B cell (primary cell): ENCODE measurements at regions not wholly inside any gene's neighbourhood (a gene's known extent, or its start where the extent isn't known, plus 50 kb on each side); places are given as distances from the start of the nearest gene placed in this dataset.

ENCODE experiments used
- ATAC-seq: fragments of 200-7000 bp; cut with Tn5 transposase; one replicate; pipeline ENCODE4 v1.10.0; 2021; ENCODE audit warnings: low read depth, mild to moderate bottlenecking, moderate number of reproducible peaks, moderate library complexity
- CTCF ChIA-PET: fragments of 350-600 bp; sonication (Branson Sonifier 250); formaldehyde crosslinking; loops from one replicate; lab custom pipeline; 2021; ENCODE audit warnings: antibody characterized with exemption, inconsistent platforms; lab: Charles Lee
- POLR2A ChIA-PET: fragments of 350-600 bp; sonication (Branson Sonifier 250); formaldehyde crosslinking; loops from one replicate; lab custom pipeline; 2021; ENCODE audit warnings: antibody characterized with exemption; lab: Charles Lee
- DNase-seq: peaks from one replicate; pipeline ENCODE4 v3.0.0; 2013
- H2AFZ ChIP-seq: 2 replicates; pipeline ENCODE4 v1.6.1; 2012; ENCODE audit warnings: mild to moderate bottlenecking, low read depth, low read length; ENCODE audit not compliant: insufficient read depth, poor library complexity, severe bottlenecking
- H3K27ac ChIP-seq, 2 donors: 1 replicate in 1 of 2; 2 replicates in 1 of 2; pipeline ENCODE4 v1.5.1; 2012 to 2013; ENCODE audit warnings: low read length in 2 of 2, mild to moderate bottlenecking in 2 of 2, moderate library complexity in 1 of 2
- H3K27me3 ChIP-seq, 4 experiments: fragments of 200-600 bp in 1 of 4; sonication (generic) in 1 of 4; replicated peaks in 1 of 4; 1 replicate in 2 of 4; 2 replicates in 2 of 4; pipeline versions ENCODE4 v1.6.1 to v1.7.0; 2013 to 2016; ENCODE audit warnings: low read length in 3 of 4, mild to moderate bottlenecking in 2 of 4, mixed read lengths in 1 of 4, moderate library complexity in 1 of 4; ENCODE audit not compliant: insufficient read depth in 4 of 4, control insufficient read depth in 3 of 4; ENCODE audit errors: control extremely low read depth in 1 of 4
- H3K36me3 ChIP-seq, 2 experiments: replicated peaks in 1 of 2; 1 replicate in 1 of 2; 2 replicates in 1 of 2; pipeline versions ENCODE4 v1.6.1 to v1.7.1; 2013; ENCODE audit warnings: low read length in 1 of 2; ENCODE audit not compliant: insufficient read depth in 2 of 2, control insufficient read depth in 1 of 2; ENCODE audit errors: control extremely low read depth in 1 of 2, extremely low read depth in 1 of 2
- H3K4me1 ChIP-seq, 2 donors: fragments of 200-600 bp in 1 of 2; sonication (generic) in 1 of 2; 1 replicate in 1 of 2; 2 replicates in 1 of 2; pipeline versions ENCODE4 v1.5.1 to v1.6.1; 2013 to 2017; ENCODE audit warnings: low read length in 2 of 2; ENCODE audit not compliant: control insufficient read depth in 2 of 2, insufficient read depth in 2 of 2
- H3K4me2 ChIP-seq: replicated peaks from 2 replicates; pipeline ENCODE3; 2012; ENCODE audit warnings: mild to moderate bottlenecking, low read depth, low read length; ENCODE audit not compliant: poor library complexity, severe bottlenecking
- H3K4me3 ChIP-seq, 5 experiments: fragments of 200-600 bp in 1 of 5; sonication (generic) in 1 of 5; 1 replicate in 3 of 5; 2 replicates in 2 of 5; pipeline versions ENCODE4 v1.5.1 to v1.7.0; 2011 to 2016; ENCODE audit warnings: low read length in 4 of 5, mild to moderate bottlenecking in 4 of 5, low read depth in 2 of 5, control low read depth in 1 of 5, moderate library complexity in 1 of 5; ENCODE audit not compliant: insufficient read depth in 1 of 5; ENCODE audit errors: control extremely low read depth in 1 of 5, extremely low read depth in 1 of 5
- H3K79me2 ChIP-seq: fragments of 200-600 bp; sonication (generic); one replicate; pipeline ENCODE4 v1.6.0; 2016; ENCODE audit warnings: low read length; ENCODE audit not compliant: control insufficient read depth, insufficient read depth
- H3K9ac ChIP-seq: fragments of 200-600 bp; sonication (generic); 2 replicates; pipeline ENCODE4 v1.6.1; 2017; ENCODE audit warnings: mild to moderate bottlenecking, low read length, moderate library complexity
- H3K9me3 ChIP-seq, 3 donors: one replicate each; pipeline versions ENCODE4 v1.6.1 to v1.7.1; 2013; ENCODE audit warnings: low read length in 2 of 3; ENCODE audit not compliant: control insufficient read depth in 2 of 3, insufficient read depth in 1 of 3; ENCODE audit errors: control extremely low read depth in 1 of 3
- H4K20me1 ChIP-seq: 2 replicates; pipeline ENCODE4 v1.6.0; 2012; ENCODE audit warnings: mild to moderate bottlenecking, low read length; ENCODE audit not compliant: insufficient read depth, control insufficient read depth, poor library complexity, severe bottlenecking
- H3K27ac Mint-ChIP-seq: one replicate; pipeline ENCODE4 v1.8.0; 2021; ENCODE audit warnings: mixed read lengths
- H3K27me3 Mint-ChIP-seq: one replicate; pipeline ENCODE4 v1.8.0; 2021; ENCODE audit warnings: mixed read lengths
- H3K4me1 Mint-ChIP-seq: one replicate; pipeline ENCODE4 v1.8.0; 2021; ENCODE audit warnings: mixed read lengths
- H3K4me3 Mint-ChIP-seq: one replicate; pipeline ENCODE4 v1.8.0; 2021; ENCODE audit warnings: mixed read lengths
- H3K9me3 Mint-ChIP-seq: one replicate; pipeline ENCODE4 v1.8.0; 2022; ENCODE audit warnings: mixed read lengths; ENCODE audit not compliant: insufficient read depth
- CTCF ChIP-seq: fragments of 200-600 bp; IDR thresholded peaks from one replicate; pipeline ENCODE4 v1.8.0; 2022; ENCODE audit warnings: antibody characterized with exemption, mild to moderate bottlenecking
- EZH2 ChIP-seq: IDR thresholded peaks from 2 replicates; pipeline ENCODE4 v1.6.1; 2012; ENCODE audit warnings: borderline replicate concordance, low read depth, mild to moderate bottlenecking, moderate library complexity, low read length; ENCODE audit not compliant: insufficient read depth, poor library complexity, severe bottlenecking
- WGBS: methylation state at CpG from one replicate; pipeline ENCODE4 v1.1.5; 2013; ENCODE audit warnings: missing lambda C conversion rate; ENCODE audit not compliant: insufficient coverage; 5-methylcytosine and 5-hydroxymethylcytosine counted together
- intact Hi-C: fragments of 100-400 bp; cut with micrococcal nuclease; formaldehyde crosslinking; loops from one replicate; pipeline ENCODE4 v1.10.0; 2022

- H3K27ac ChIP-seq, result no peak overlapping the region
- H3K27me3 ChIP-seq, result no peaks in the 10 kb centered on the region
- 71% methylated on average over 1 of the region's 3 CpGs for WGBS
- no peaks in the 10 kb centered on the region for H3K9me3 ChIP-seq
- ChIA-PET CTCF (no interaction called here), POLR2A (no interaction called here)
- H3K79me2 ChIP-seq, result no peaks in the 10 kb centered on the region
- DNase-seq, result no peak
- intact Hi-C loops, result no loop called here
- Mint-ChIP-seq H3K4me1 (no peaks in the 10 kb centered on the region), H3K9me3 (no peaks in the 10 kb centered on the region), H3K27ac (no peak overlapping the region), H3K4me3 (no peak overlapping the region), H3K27me3 (no peaks in the 10 kb centered on the region)
- no peak for ATAC-seq
- H3K4me1 ChIP-seq, result no peaks in the 10 kb centered on the region
- no peak overlapping the region for H3K4me2 ChIP-seq
- H3K36me3 ChIP-seq, result no peaks in the 10 kb centered on the region
- H4K20me1 ChIP-seq, result no peaks in the 10 kb centered on the region
- no peak overlapping the region for H3K9ac ChIP-seq
- H2AFZ ChIP-seq, result no peak overlapping the region
- TF ChIP-seq CTCF (no peak), EZH2 (no peak)
- H3K4me3 ChIP-seq, result no peak overlapping the region
These were observed 175.9 kb upstream of the SGK1 start for GRCh38 chr6:134493789-134494188.

GRCh38 chr6:134491477-134491876, 173.6 kb upstream of the SGK1 start:
- no peaks in the 10 kb centered on the region for H4K20me1 ChIP-seq
- whole genome bisulfite sequencing, result 100% methylated on average over 2 of the region's 2 CpGs
- H3K9me3 ChIP-seq, result no peaks in the 10 kb centered on the region
- ATAC-seq (no peak), DNase-seq (no peak)
- H3K4me2 ChIP-seq, result no peak overlapping the region
- no peaks in the 10 kb centered on the region for H3K27me3 ChIP-seq
- intact Hi-C loops, result no loop called here
- H3K4me3 Mint-ChIP-seq, result no peak overlapping the region
- H3K4me3 ChIP-seq, result no peak overlapping the region
- CTCF ChIA-PET, result interaction anchor here (1.0 kb wide), 1 partner anchor 14 kb away, joined by 3 read pairs; no protein-coding TSS in a partner anchor
- H3K9ac ChIP-seq, result no peak overlapping the region
- H3K9me3 Mint-ChIP-seq, result no peaks in the 10 kb centered on the region
- POLR2A ChIA-PET, result no interaction called here
- no peaks in the 10 kb centered on the region for H3K4me1 Mint-ChIP-seq
- no peak overlapping the region for H3K27ac Mint-ChIP-seq
- TF ChIP-seq EZH2, result no peak
- TF ChIP-seq CTCF, result no peak
- H2AFZ ChIP-seq, result no peak overlapping the region
- H3K79me2 ChIP-seq, result no peaks in the 10 kb centered on the region
- H3K27me3 Mint-ChIP-seq, result peaks cover 3% of the 10 kb centered on the region
- H3K27ac ChIP-seq, result no peak overlapping the region
- no peaks in the 10 kb centered on the region for H3K4me1 ChIP-seq
- H3K36me3 ChIP-seq, result no peaks in the 10 kb centered on the region
